KOPT-K1 (cell line): ENCODE measurements at regions not wholly inside any gene's neighbourhood (a gene's known extent, or its start where the extent isn't known, plus 50 kb on each side); places are given as distances from the start of the nearest gene placed in this dataset.
"Not testable (repeated sequence)": the region's sequence is repeated elsewhere in the genome, so short reads cannot be mapped to it uniquely, and the experiment has no call there.

ENCODE experiments used
- H3K27ac ChIP-seq: fragments of 200-600 bp; sonication (generic); 2 replicates; pipeline ENCODE4 v1.5.1; 2016; ENCODE audit warnings: antibody characterized with exemption, mild to moderate bottlenecking, low read depth, low read length; ENCODE audit not compliant: poor library complexity, severe bottlenecking
- H3K36me3 ChIP-seq: fragments of 200-600 bp; sonication (generic); 2 replicates; pipeline ENCODE4 v1.5.1; 2017; ENCODE audit warnings: antibody characterized with exemption, mild to moderate bottlenecking, low read length, moderate library complexity; ENCODE audit not compliant: insufficient read depth
- H3K9me3 ChIP-seq: fragments of 200-600 bp; sonication (generic); 2 replicates; pipeline ENCODE4 v1.5.1; 2017; ENCODE audit warnings: antibody characterized with exemption, low read length, mild to moderate bottlenecking; ENCODE audit not compliant: insufficient read depth, poor library complexity, severe bottlenecking

DNA sequence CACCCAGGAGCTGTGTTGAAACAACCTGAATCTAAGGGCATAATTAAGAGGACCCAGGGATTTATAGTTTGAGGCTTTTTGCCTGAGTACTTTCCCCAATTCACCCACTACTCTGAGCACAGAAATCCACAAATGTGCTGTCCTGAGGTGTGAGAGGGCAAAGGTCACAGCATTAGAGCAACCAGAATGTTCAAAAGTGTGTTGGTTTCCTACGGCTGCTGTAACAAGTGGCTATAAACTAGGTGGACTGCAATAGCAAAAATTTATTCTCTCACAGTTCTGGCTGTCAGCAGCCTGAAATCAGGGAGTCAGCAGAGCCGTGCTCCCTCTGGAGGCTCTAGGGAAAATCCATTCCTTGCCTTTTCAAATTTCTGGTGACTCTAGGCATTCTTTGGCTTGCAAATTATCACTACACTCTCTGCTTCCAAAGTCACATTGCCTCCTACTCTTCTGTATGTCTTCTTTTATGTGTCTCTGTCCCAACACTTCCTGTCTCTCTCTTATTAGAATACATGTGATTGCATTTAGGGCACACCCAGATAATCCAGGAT is 91.4 kb upstream of the TACR1 start:
- Histone ChIP-seq H3K36me3 (no peaks in the 10 kb centered on the region), H3K27ac (no peak overlapping the region), H3K9me3 (no peaks in the 10 kb centered on the region)

GRCh38 chr2:75289771-75290170 is 90.5 kb upstream of the TACR1 start:
- Histone ChIP-seq H3K9me3 (no peaks in the 10 kb centered on the region), H3K36me3 (no peaks in the 10 kb centered on the region), H3K27ac (no peak overlapping the region)

DNA sequence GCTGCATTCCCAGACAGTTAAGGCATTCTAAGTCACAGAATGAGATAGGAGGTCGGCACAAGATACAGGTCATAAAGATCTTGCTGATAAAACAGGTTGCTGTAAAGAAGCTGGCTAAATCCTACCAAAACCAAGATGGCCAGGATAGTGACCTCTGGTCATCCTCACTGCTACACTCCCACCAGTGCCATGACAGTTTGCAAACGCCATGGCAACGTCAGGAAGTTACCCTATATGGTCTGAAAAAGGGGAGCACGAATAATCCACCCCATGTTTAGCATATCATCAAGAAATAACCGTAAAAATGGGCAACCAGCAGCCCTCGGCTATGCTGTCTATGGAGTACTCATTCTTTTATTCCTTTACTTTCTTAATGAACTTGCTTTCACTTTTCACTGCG is 89.9 kb upstream of the TACR1 start:
- H3K36me3 ChIP-seq, H3K9me3 ChIP-seq, H3K27ac ChIP-seq: not testable (repeated sequence)

- Histone ChIP-seq H3K36me3 (no peaks in the 10 kb centered on the region), H3K9me3 (no peaks in the 10 kb centered on the region), H3K27ac (no peak overlapping the region)
Observed at GRCh38 chr2:75288760-75289159, 89.4 kb upstream of the TACR1 start.

DNA sequence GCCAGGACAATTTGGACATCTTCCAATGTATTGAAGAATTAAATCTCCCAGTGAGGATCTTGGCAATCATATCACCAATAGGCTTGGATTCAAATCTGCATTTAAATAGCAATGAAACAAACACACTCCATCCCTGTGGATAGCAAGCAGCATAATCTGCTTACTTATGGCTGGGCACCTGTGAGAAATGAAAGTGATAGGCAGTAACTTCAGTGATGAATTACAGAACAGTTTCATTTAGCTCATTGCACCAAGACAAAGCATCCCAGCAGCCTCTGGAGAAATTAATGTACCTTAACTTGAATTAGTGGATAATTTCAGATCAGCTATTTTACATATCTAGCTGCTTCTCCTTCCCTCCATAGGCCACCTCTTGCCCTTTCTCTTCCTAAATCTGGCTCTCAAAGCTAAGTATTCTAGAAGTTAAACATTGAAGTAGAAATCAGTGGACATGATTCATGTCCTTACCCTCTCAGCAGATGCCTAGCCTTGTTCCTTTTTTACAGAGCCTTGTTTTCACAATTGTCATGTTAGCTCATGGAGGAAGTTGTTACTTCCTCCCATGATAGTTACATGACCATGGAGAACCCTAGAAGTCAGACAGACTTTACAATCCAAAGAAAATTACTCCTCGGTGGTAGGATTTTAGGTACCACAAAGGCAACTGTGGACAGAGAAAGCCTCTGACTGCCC is 88.5 kb upstream of the TACR1 start:
- Histone ChIP-seq H3K27ac (no peak overlapping the region), H3K36me3 (no peaks in the 10 kb centered on the region), H3K9me3 (no peaks in the 10 kb centered on the region)

GRCh38 chr2:75284345-75284744 is 85.0 kb upstream of the TACR1 start:
- Histone ChIP-seq H3K27ac (no peak overlapping the region), H3K9me3 (no peaks in the 10 kb centered on the region), H3K36me3 (no peaks in the 10 kb centered on the region)

GRCh38 chr2:75278821-75279379 is 79.6 kb upstream of the TACR1 start:
- Histone ChIP-seq H3K27ac (no peak overlapping the region), H3K9me3 (peaks cover 4% of the 10 kb centered on the region), H3K36me3 (no peaks in the 10 kb centered on the region)

DNA sequence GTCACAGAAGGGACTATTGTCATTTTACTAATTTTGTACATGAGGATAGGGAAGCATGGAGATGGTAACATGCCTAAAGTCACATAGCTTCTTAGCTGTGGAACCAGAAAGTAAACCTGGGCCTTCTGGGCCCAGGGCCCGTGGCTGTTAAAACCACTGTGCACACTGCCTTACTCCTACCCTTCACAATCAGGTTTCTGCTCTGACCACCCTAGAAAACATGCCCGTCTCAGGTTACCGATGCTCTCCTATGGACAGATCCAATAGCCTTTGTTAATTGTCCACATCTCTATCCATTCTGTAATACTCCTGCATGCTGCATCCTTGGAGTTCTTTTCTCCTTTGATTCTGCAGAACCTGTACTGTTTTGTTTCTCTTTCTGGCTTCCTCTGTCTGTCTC is 79.0 kb upstream of the TACR1 start:
- Histone ChIP-seq H3K36me3 (no peaks in the 10 kb centered on the region), H3K9me3 (peaks cover 4% of the 10 kb centered on the region), H3K27ac (no peak overlapping the region)

- Histone ChIP-seq H3K36me3 (no peaks in the 10 kb centered on the region), H3K27ac (no peak overlapping the region), H3K9me3 (peaks cover 4% of the 10 kb centered on the region)
Observed at GRCh38 chr2:75277111-75277510, 77.8 kb upstream of the TACR1 start.

DNA sequence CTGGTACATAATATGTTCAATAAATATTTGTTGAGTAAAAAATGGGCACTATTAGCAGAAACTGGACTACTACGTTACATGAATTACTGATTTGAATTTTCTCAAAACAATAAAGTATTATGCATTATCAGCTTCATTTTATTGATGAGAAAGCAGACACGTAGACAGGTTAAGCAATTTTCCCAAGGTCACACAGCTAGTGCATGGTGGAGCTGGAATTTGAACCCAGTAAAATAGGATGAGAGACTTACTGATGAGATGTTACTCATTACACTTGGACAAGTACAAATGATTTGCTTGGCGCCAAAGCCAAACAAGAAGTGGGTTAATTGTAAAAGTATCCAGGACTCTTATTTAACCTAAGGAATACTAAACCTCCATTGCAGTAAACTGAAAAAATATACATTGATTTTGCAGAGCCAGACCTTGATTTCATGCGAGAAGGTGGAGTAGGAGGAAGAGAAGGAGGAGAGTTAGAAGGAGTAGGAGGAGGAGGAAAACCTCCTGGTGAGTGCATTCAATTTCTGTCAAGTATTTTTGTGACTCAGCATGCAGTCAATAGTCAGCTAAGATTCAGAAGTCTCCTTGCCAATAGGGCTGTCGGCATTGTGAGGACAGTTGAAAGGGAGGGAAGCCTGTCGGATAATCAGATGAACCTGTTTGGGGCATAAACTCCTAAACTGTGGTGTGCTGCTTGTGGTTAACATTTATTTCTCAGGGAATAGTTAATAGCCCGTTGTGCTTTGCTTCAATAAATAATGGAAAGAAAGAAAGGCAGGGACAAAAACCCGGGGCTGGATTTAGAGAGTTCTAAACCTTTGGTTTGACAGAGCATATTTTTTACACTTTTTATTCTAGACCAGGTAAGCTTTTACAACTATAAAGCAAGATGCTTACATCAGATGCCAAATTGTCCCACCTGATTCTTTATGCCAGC is 77.0 kb upstream of the TACR1 start:
- H3K36me3 ChIP-seq, result no peaks in the 10 kb centered on the region
- peaks cover 4% of the 10 kb centered on the region for H3K9me3 ChIP-seq
- no peak overlapping the region for H3K27ac ChIP-seq

DNA sequence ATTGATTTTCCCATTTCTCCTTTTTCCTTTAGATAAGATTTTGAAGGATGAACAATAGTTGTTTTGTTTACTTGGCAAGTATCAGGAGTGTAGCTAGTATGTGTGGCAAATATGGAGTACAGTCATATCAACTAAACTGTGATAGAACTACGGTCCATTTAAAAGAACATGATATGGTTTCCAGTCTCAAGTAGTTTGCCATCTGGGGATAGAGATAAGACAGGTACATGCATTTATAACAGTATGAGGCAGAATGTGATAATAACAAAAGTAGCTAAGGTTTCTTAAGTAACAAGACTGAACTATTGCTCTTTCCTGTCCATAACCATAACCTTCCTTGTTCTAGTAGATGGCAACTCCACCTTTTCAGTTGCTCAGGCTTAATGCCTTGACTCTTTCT is 75.6 kb upstream of the TACR1 start:
- H3K9me3 ChIP-seq, result peaks cover 4% of the 10 kb centered on the region

DNA sequence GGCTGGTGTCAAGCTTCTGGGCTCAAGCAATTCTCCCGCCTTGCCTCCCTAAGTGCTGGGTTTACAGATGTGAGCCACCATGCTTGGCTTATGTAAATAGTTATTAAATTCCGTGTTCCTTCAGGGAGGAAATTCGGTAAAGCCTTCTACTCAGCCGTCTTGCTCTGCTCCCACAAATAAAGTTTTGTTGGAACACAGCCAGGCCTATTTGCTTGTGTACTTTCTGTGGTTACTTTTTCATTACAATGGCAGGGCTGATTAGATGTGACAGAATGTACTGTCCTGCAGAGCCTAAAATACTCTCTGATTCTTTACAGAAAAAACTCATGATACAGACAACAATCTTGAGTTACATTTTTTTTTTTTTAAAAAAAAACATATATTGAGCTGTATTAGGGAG is 68.8 kb upstream of the TACR1 start:
- no peaks in the 10 kb centered on the region for H3K36me3 ChIP-seq
- H3K9me3 ChIP-seq, result no peaks in the 10 kb centered on the region
- H3K27ac ChIP-seq, result no peak overlapping the region

More for the DNA sequence above, 75.6 kb upstream of the TACR1 start:
- H3K36me3 ChIP-seq, result no peaks in the 10 kb centered on the region
- no peak overlapping the region for H3K27ac ChIP-seq

DNA sequence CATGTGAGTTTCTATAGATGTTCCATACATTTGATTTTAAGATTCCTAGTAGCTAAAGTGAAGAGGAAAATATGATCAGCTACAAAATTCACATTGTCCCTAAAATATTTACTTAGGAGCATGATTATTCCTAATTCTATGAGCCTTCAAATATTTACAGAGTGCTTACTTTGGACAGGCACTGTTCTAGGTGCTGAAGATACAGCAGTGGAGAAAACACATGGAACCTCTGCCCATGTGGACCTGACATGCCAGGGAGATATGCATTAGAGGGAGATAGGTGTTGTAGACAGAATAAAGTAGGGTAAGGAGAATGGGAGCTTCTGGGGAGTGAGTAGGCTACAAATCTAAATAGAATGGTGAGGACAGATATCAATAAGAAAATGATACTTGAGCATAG is 62.6 kb upstream of the TACR1 start:
- H3K36me3 ChIP-seq, result no peaks in the 10 kb centered on the region
- H3K27ac ChIP-seq, result no peak overlapping the region
- peaks cover 11% of the 10 kb centered on the region for H3K9me3 ChIP-seq

DNA sequence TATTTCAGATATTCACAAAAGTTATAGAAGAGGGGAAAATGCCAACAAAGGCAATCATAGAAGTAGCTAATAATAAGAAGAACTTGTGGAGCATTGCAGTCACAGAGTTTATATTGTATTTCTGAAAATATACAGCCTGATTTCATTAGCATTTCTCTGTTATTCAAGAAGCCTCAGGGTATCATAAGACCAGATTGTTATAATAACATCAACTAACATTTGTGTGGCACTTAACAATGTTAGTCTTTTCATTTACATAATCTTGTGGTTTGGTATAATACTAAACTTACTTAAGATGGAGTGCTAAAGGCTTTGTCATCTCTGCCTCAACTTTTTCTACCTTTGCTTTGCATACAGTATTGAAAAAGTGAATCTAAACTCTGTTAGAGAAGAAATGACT is 61.6 kb upstream of the TACR1 start:
- Histone ChIP-seq H3K27ac (no peak overlapping the region), H3K36me3 (no peaks in the 10 kb centered on the region), H3K9me3 (peaks cover 11% of the 10 kb centered on the region)

DNA sequence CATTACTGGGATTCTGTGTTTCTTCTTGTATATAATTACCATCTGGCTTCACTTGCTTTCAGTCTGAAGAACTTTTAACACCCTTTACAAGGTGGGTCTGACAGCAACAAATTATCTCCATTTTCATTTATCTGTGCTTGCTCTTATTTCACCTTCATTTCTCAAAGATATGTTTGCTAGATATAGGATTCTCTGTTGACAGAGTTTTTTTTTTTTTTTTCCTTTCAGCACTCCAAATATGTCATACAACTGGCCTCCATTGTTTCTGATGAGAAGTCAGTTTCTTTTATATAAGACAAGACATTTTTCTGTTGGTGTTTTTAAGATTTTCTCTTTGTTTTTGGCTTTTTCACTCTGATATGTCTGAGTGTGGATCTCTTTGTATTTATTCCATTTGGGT is 59.3 kb upstream of the TACR1 start:
- Histone ChIP-seq H3K9me3 (peaks cover 11% of the 10 kb centered on the region), H3K27ac (no peak overlapping the region)

More for the DNA sequence above, 59.3 kb upstream of the TACR1 start:
- H3K36me3 ChIP-seq, result no peaks in the 10 kb centered on the region
